ENCODE measurements at regions not wholly inside any gene's neighbourhood (a gene's known extent, or its start where the extent isn't known, plus 50 kb on each side); places are given as distances from the start of the nearest gene placed in this dataset.

GRCh38 chr13:72656357-72656756 lies 71.1 kb downstream of the MZT1 start:
- TF ChIP-seq POLR2A (IDR thresholded peaks at IDR 0.05) (no peak), CTCF (IDR thresholded peaks at IDR 0.05) (no peak)

Data from esophagus squamous epithelium (tissue), 4 donors.